ENCODE measurements at regions not wholly inside any gene's neighbourhood (a gene's known extent, or its start where the extent isn't known, plus 50 kb on each side); places are given as distances from the start of the nearest gene placed in this dataset.

- no peaks in the 10 kb centered on the region for H3K9me3 ChIP-seq
- H3K4me3 ChIP-seq = no peak overlapping the region
- DNase-seq (ENCODE audit: low spot score) = no peak
- 42% methylated on average over 2 of the region's 2 CpGs for WGBS
- no peak for TF ChIP-seq POLR2AphosphoS5 (IDR thresholded peaks at IDR 0.05)
- no peak for TF ChIP-seq POLR2A (IDR thresholded peaks at IDR 0.05)
- TF ChIP-seq CTCF (IDR thresholded peaks at IDR 0.05) = no peak
- H3K27me3 ChIP-seq (replicated peaks; ENCODE audit: insufficient read depth) = no peaks in the 10 kb centered on the region
- no peak overlapping the region for H3K27ac ChIP-seq
- H3K4me1 ChIP-seq (replicated peaks) = no peaks in the 10 kb centered on the region
- intact Hi-C loops (cut with DNase I) = no loop called here
- H3K36me3 ChIP-seq = no peaks in the 10 kb centered on the region
Measured at GRCh38 chrX:147859666-147860065, 52.1 kb upstream of the FMR1 start.

Small RNA genes lying in the stretch of these regions (small RNA-seq; reads per million reads assigned to genes)
- gene AC016925.1 (0 reads per million in 2 donors), gene AC016925.2 (0 reads per million in 2 donors), gene AL009048.1 (0 reads per million in 2 donors), gene AL096861.1 (0 reads per million in 2 donors), gene RNU6-382P (0 reads per million in 2 donors)
